B cell (primary cell): ENCODE measurements at regions not wholly inside any gene's neighbourhood (a gene's known extent, or its start where the extent isn't known, plus 50 kb on each side); places are given as distances from the start of the nearest gene placed in this dataset.

Experiments used
- EZH2 ChIP-seq: IDR thresholded peaks from 2 replicates; pipeline ENCODE4 v1.6.1; 2012; ENCODE audit warnings: borderline replicate concordance, low read depth, mild to moderate bottlenecking, moderate library complexity, low read length; ENCODE audit not compliant: insufficient read depth, poor library complexity, severe bottlenecking
- TF ChIP-seq, protein P1 (sequence below): fragments of 200-600 bp; IDR thresholded peaks from one replicate; pipeline ENCODE4 v1.8.0; 2022; ENCODE audit warnings: antibody characterized with exemption, mild to moderate bottlenecking

DNA sequence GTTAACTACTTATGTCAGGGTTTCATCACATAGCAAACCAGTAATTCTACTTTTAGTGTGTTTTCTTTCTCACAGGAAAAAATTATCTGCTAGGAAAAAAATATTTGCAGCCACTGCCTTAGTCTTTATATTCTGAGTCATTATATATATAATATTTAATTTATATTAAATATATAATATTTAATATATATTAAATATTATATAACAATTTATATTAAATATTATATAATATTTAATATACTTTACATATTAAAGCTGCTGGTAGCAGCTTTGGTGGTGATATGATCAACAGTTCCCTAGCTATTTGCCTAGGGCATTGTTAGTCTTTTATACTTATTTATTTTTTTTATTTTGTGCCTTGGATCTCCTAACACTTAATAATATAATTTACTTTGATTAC lies 381.6 kb downstream of the STIM2 start:
- TF ChIP-seq, protein P1, sequence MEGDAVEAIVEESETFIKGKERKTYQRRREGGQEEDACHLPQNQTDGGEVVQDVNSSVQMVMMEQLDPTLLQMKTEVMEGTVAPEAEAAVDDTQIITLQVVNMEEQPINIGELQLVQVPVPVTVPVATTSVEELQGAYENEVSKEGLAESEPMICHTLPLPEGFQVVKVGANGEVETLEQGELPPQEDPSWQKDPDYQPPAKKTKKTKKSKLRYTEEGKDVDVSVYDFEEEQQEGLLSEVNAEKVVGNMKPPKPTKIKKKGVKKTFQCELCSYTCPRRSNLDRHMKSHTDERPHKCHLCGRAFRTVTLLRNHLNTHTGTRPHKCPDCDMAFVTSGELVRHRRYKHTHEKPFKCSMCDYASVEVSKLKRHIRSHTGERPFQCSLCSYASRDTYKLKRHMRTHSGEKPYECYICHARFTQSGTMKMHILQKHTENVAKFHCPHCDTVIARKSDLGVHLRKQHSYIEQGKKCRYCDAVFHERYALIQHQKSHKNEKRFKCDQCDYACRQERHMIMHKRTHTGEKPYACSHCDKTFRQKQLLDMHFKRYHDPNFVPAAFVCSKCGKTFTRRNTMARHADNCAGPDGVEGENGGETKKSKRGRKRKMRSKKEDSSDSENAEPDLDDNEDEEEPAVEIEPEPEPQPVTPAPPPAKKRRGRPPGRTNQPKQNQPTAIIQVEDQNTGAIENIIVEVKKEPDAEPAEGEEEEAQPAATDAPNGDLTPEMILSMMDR = no peak
- TF ChIP-seq EZH2 = no peak
